Liver (tissue), 3 donors: ENCODE measurements at regions not wholly inside any gene's neighbourhood (a gene's known extent, or its start where the extent isn't known, plus 50 kb on each side); places are given as distances from the start of the nearest gene placed in this dataset.

Experiments
- JUND ChIP-seq, 2 donors: IDR thresholded peaks; 2 replicates each; pipeline ENCODE4 v1.6.1; 2016; ENCODE audit warnings: antibody characterized with exemption in 2 of 2
- RAD21 ChIP-seq, 2 donors: IDR thresholded peaks; 2 replicates each; pipeline ENCODE4 v1.6.1; 2016; ENCODE audit warnings: antibody characterized with exemption in 2 of 2, mild to moderate bottlenecking in 2 of 2
- TAF1 ChIP-seq: conservative IDR thresholded peaks from 2 replicates; pipeline ENCODE4 v1.6.1; 2016; ENCODE audit warnings: antibody characterized with exemption, mild to moderate bottlenecking
- YY1 ChIP-seq: IDR thresholded peaks from 2 replicates; pipeline ENCODE4 v1.6.1; 2016; ENCODE audit warnings: antibody characterized with exemption, mild to moderate bottlenecking
- TF ChIP-seq, protein P1 (sequence below): fragments of 150-350 bp; IDR thresholded peaks from 2 replicates; pipeline ENCODE4 v1.5.1; 2017; ENCODE audit warnings: improper control_type of control experiment, low read depth, low read length; ENCODE audit not compliant: missing input control
- TF ChIP-seq, protein P2 (sequence below): IDR thresholded peaks from 2 replicates; pipeline ENCODE4 v1.6.1; 2016; ENCODE audit warnings: antibody characterized with exemption, mild to moderate bottlenecking
- TF ChIP-seq, protein P3 (sequence below): IDR thresholded peaks from 2 replicates; pipeline ENCODE4 v1.6.1; 2016; ENCODE audit warnings: antibody characterized with exemption
- donor health status: healthy.
- donor health status: healthy.

DNA sequence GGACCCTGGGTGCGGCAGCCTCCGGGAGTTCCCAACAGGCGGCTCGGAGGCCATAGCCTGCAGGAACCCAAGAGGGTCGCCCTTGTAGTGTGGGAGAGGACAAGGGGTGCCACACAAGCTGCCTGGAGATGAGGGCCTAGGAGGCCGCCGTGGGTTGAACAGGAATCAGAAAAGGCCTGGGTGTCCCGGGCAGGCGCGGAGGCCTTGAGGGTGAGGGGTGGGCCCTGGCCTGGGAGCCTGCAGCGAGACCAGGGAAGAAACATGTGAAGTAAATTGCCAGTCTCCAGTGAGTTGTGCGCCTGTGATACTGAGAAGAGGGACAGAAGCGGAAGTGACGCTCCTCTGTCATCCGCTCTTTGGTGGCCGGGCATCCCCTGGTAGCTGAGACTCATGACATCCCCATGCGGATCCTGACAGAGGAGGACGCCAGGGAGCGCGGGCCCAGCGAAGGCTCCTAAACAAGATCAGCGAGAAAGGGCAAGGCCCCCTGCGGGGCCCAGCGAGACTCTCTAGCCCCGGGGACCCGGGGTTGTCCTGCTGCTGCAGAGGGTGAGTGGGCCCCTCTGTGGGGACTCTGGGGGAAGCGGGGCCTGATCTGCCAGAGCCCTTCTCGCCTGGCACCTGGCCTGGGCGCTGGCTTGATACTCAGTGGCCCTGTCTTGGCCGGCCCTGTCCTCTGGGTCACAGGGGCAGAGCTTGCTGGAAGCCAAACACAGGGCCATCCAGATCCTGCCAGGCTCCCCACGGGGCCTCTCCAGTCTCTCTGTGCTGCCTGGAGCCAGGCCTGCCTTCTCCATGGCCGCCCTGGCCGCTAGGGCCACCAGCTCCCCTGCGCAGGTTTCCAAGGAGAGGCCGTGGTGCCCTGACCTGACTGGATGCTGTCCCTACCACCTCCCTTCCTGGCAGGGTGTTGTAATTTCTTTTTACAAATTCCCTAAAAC lies 788.4 kb downstream of the TLE4 start:
- TF ChIP-seq, protein P1, sequence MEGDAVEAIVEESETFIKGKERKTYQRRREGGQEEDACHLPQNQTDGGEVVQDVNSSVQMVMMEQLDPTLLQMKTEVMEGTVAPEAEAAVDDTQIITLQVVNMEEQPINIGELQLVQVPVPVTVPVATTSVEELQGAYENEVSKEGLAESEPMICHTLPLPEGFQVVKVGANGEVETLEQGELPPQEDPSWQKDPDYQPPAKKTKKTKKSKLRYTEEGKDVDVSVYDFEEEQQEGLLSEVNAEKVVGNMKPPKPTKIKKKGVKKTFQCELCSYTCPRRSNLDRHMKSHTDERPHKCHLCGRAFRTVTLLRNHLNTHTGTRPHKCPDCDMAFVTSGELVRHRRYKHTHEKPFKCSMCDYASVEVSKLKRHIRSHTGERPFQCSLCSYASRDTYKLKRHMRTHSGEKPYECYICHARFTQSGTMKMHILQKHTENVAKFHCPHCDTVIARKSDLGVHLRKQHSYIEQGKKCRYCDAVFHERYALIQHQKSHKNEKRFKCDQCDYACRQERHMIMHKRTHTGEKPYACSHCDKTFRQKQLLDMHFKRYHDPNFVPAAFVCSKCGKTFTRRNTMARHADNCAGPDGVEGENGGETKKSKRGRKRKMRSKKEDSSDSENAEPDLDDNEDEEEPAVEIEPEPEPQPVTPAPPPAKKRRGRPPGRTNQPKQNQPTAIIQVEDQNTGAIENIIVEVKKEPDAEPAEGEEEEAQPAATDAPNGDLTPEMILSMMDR: no peak
- TF ChIP-seq, protein P2, sequence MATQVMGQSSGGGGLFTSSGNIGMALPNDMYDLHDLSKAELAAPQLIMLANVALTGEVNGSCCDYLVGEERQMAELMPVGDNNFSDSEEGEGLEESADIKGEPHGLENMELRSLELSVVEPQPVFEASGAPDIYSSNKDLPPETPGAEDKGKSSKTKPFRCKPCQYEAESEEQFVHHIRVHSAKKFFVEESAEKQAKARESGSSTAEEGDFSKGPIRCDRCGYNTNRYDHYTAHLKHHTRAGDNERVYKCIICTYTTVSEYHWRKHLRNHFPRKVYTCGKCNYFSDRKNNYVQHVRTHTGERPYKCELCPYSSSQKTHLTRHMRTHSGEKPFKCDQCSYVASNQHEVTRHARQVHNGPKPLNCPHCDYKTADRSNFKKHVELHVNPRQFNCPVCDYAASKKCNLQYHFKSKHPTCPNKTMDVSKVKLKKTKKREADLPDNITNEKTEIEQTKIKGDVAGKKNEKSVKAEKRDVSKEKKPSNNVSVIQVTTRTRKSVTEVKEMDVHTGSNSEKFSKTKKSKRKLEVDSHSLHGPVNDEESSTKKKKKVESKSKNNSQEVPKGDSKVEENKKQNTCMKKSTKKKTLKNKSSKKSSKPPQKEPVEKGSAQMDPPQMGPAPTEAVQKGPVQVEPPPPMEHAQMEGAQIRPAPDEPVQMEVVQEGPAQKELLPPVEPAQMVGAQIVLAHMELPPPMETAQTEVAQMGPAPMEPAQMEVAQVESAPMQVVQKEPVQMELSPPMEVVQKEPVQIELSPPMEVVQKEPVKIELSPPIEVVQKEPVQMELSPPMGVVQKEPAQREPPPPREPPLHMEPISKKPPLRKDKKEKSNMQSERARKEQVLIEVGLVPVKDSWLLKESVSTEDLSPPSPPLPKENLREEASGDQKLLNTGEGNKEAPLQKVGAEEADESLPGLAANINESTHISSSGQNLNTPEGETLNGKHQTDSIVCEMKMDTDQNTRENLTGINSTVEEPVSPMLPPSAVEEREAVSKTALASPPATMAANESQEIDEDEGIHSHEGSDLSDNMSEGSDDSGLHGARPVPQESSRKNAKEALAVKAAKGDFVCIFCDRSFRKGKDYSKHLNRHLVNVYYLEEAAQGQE: no peak
- no peak for TF ChIP-seq JUND (IDR thresholded peaks at IDR 0.05)
- TF ChIP-seq, protein P3, sequence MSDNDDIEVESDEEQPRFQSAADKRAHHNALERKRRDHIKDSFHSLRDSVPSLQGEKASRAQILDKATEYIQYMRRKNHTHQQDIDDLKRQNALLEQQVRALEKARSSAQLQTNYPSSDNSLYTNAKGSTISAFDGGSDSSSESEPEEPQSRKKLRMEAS: no peak
- no peak for TF ChIP-seq RAD21 (IDR thresholded peaks at IDR 0.05)
- no peak for TF ChIP-seq TAF1
- TF ChIP-seq YY1: no peak
